ENCODE measurements at regions not wholly inside any gene's neighbourhood (a gene's known extent, or its start where the extent isn't known, plus 50 kb on each side); places are given as distances from the start of the nearest gene placed in this dataset.

- no peak overlapping the region for H4K91ac ChIP-seq (ENCODE audit: insufficient read length, low read depth, low read length)
- no peak overlapping the region for H3K18ac ChIP-seq (ENCODE audit: insufficient read length, low read depth, low read length)
- no peak overlapping the region for H3T11ph ChIP-seq (ENCODE audit: low read length)
- H2BK5ac ChIP-seq (ENCODE audit: insufficient read length, low read length), result no peak overlapping the region
- no peaks in the 10 kb centered on the region for H3K79me2 ChIP-seq (ENCODE audit: insufficient read depth, low read length)
- no peaks in the 10 kb centered on the region for H3K79me1 ChIP-seq (ENCODE audit: insufficient read depth, low read depth, low read length, poor library complexity, severe bottlenecking)
- Mint-ChIP-seq H3K36me3 (ENCODE audit: insufficient read depth in 1 of 3, low read depth in 3 of 3) (no peaks in the 10 kb centered on the region), H3K4me3 (no peak overlapping the region), H3K9me3 (no peaks in the 10 kb centered on the region), H3K27ac (0 out of 7 replicates have a peak overlapping the region, but pooled peaks of 1 of the 3 experiments have one; percentile 22), H3K27me3 (ENCODE audit: low read depth) (no peaks in the 10 kb centered on the region), H3K4me1 (peaks cover 12 to 13% of the 10 kb centered on the region in 2 experiments)
- no peak overlapping the region for H3K27ac ChIP-seq (ENCODE audit: insufficient read length, low read depth, low read length)
- no peak overlapping the region for H2BK120ac ChIP-seq (ENCODE audit: low read depth, low read length, poor library complexity, severe bottlenecking)
- WGBS (ENCODE audit: extremely low coverage, insufficient read length, low lambda C conversion rate), result no CpG with 5 or more reads among the region's 7 CpGs
- no peak for DNase-seq
- no peak overlapping the region for H3K14ac ChIP-seq (ENCODE audit: insufficient read depth, low read length)
- H4K5ac ChIP-seq (ENCODE audit: insufficient read length, low read depth, low read length), result no peak overlapping the region
- H3K27me3 ChIP-seq (ENCODE audit: insufficient read depth, low read length), result no peaks in the 10 kb centered on the region
- H4K8ac ChIP-seq (replicated peaks; ENCODE audit: insufficient read length, low read depth, low read length), result no peak overlapping the region
- TF ChIP-seq CTCF (conservative IDR thresholded peaks at IDR 0.05), result no peak
- no peak overlapping the region for H2BK20ac ChIP-seq (ENCODE audit: low read depth, low read length, poor library complexity, severe bottlenecking)
- H4K20me1 ChIP-seq (ENCODE audit: control insufficient read depth, insufficient read depth, insufficient read length), result no peaks in the 10 kb centered on the region
- H3K23ac ChIP-seq (ENCODE audit: insufficient read length, low read depth, low read length), result no peak overlapping the region
- no peaks in the 10 kb centered on the region for H3K23me2 ChIP-seq (ENCODE audit: insufficient read length, low read depth, low read length, poor library complexity, severe bottlenecking)
- no peak overlapping the region for H2BK15ac ChIP-seq (ENCODE audit: low read depth, low read length)
- H3K4me2 ChIP-seq (ENCODE audit: insufficient read depth, insufficient read length, low read length), result no peak overlapping the region
- H2AFZ ChIP-seq (ENCODE audit: low read length), result no peak overlapping the region
- no peak overlapping the region for H2BK12ac ChIP-seq (ENCODE audit: insufficient read length, low read depth, low read length)
- no peak overlapping the region for H2AK5ac ChIP-seq (ENCODE audit: insufficient read length, low read length)
- H3K9me3 ChIP-seq (ENCODE audit: control insufficient read depth, low read depth, low read length), result no peaks in the 10 kb centered on the region
- H3K4ac ChIP-seq (ENCODE audit: low read depth, low read length), result no peak overlapping the region
- no peaks in the 10 kb centered on the region for H3K4me1 ChIP-seq (ENCODE audit: insufficient read depth, low read length)
- no peak overlapping the region for H3K9ac ChIP-seq (ENCODE audit: extremely low read depth, insufficient read length, low read length)
- no peak overlapping the region for H3K56ac ChIP-seq (ENCODE audit: insufficient read length, low read depth, low read length)
These were observed 286.5 kb upstream of the NT5E start for GRCh38 chr6:85163156-85164080.

All from H9 (cell line).